ENCODE measurements at regions not wholly inside any gene's neighbourhood (a gene's known extent, or its start where the extent isn't known, plus 50 kb on each side); places are given as distances from the start of the nearest gene placed in this dataset.

DNA sequence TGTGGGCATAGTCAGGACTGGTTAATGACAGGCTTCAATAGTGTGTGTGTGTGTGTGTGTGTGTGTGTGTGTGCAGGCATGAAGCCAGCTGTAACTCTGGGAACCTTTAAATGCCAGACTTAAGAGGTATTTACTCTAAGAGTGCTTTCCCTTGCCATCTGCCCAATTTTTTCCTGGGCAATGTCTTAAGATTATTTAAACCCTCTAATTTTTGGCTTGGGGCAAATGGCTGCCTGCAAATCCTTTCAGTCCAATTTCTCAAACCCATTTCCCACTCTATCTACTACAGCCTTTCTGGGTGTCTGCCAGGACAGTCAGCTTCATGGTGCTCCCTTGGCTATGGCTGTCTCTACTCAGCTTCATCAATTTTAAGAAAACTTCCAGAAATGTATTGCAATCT, 62.6 kb upstream of the C1GALT1 start:
- TF ChIP-seq, protein P1, sequence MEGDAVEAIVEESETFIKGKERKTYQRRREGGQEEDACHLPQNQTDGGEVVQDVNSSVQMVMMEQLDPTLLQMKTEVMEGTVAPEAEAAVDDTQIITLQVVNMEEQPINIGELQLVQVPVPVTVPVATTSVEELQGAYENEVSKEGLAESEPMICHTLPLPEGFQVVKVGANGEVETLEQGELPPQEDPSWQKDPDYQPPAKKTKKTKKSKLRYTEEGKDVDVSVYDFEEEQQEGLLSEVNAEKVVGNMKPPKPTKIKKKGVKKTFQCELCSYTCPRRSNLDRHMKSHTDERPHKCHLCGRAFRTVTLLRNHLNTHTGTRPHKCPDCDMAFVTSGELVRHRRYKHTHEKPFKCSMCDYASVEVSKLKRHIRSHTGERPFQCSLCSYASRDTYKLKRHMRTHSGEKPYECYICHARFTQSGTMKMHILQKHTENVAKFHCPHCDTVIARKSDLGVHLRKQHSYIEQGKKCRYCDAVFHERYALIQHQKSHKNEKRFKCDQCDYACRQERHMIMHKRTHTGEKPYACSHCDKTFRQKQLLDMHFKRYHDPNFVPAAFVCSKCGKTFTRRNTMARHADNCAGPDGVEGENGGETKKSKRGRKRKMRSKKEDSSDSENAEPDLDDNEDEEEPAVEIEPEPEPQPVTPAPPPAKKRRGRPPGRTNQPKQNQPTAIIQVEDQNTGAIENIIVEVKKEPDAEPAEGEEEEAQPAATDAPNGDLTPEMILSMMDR (conservative IDR thresholded peaks at IDR 0.05): no peak
- no peak for TF ChIP-seq ZFX (IDR thresholded peaks at IDR 0.05)
